Right lobe of liver (tissue), 6 donors: ENCODE measurements at regions not wholly inside any gene's neighbourhood (a gene's known extent, or its start where the extent isn't known, plus 50 kb on each side); places are given as distances from the start of the nearest gene placed in this dataset.

Source experiments
- ATAC-seq, 4 donors: fragments of 200-7000 bp; cut with Tn5 transposase; one replicate each; pipeline ENCODE4 v1.9.1; 2020; ENCODE audit warnings: mild to moderate bottlenecking in 4 of 4, moderate library complexity in 4 of 4
- DNase-seq, 3 donors: peaks; one replicate each; pipeline ENCODE4 v3.0.0-alpha.2; 2020
- H3K27ac ChIP-seq, 3 donors: fragments of 200-600 bp; one replicate each; pipeline ENCODE4 v1.8.0; 2022
- H3K27me3 ChIP-seq, 2 donors: fragments of 200-600 bp; one replicate each; pipeline ENCODE4 v1.8.0; 2022
- H3K36me3 ChIP-seq, 4 donors: fragments of 200-600 bp; sonication (generic) in 1 of 4; one replicate each; pipeline versions ENCODE4 v1.5.1 to v1.8.0; 2017 to 2022; ENCODE audit warnings: control low read depth in 1 of 4
- H3K4me1 ChIP-seq, 4 donors: fragments of 200-600 bp; sonication (generic) in 1 of 4; one replicate each; pipeline versions ENCODE4 v1.5.1 to v1.8.0; 2017 to 2022; ENCODE audit warnings: control low read depth in 1 of 4
- H3K4me3 ChIP-seq, 3 donors: fragments of 200-600 bp; one replicate each; pipeline ENCODE4 v1.8.0; 2022
- H3K9me3 ChIP-seq, 4 donors: fragments of 200-600 bp; sonication (generic) in 1 of 4; one replicate each; pipeline versions ENCODE4 v1.5.1 to v1.8.0; 2017 to 2022; ENCODE audit warnings: control low read depth in 1 of 4
- POLR2A ChIP-seq: fragments of 450-650 bp; IDR thresholded peaks from one replicate; pipeline ENCODE4 v1.6.1; 2017; ENCODE audit warnings: antibody characterized with exemption, mild to moderate bottlenecking
- WGBS: methylation state at CpG from one replicate; pipeline ENCODE4 v1.1.6; 2018; ENCODE audit warnings: low coverage, low lambda C conversion rate; ENCODE audit not compliant: insufficient coverage; ENCODE audit errors: missing lambda C conversion rate; 5-methylcytosine and 5-hydroxymethylcytosine counted together
- intact Hi-C, 2 donors: fragments of 100-400 bp; cut with DNase I; formaldehyde crosslinking; loops; one replicate each; pipeline versions ENCODE4 v1.11.2 to v1.14.1; 2022
- TF ChIP-seq, protein P1 (sequence below), 4 donors: fragments of 200-600 bp in 3 of 4; fragments of 450-650 bp in 1 of 4; IDR thresholded peaks; one replicate each; pipeline versions ENCODE4 v1.5.1 to v1.8.0; 2016 to 2022; ENCODE audit warnings: antibody characterized with exemption in 4 of 4, mild to moderate bottlenecking in 2 of 4
- donor health status: DM: no; HTN: yes; CAD: no.
- donor health status: DM: no; HTN: no; CAD: no.
- donor health status: DM: no; HTN: no; CAD: no.
- donor health status: DM: no; HTN: yes; CAD: no.
- donor health status: DM: no; HTN: yes; CAD: no.

GRCh38 chr6:113127786-113128419, 729.2 kb upstream of the MARCKS start:
- no peak overlapping the region for H3K27ac ChIP-seq
- ATAC-seq: no peak

GRCh38 chr6:113128661-113129060, 728.5 kb upstream of the MARCKS start:
- H3K36me3 ChIP-seq: no peaks in the 10 kb centered on the region
- no peaks in the 10 kb centered on the region for H3K4me1 ChIP-seq
- H3K4me3 ChIP-seq: no peak overlapping the region
- DNase-seq: no peak
- H3K27me3 ChIP-seq: no peaks in the 10 kb centered on the region
- no peak overlapping the region for H3K27ac ChIP-seq
- intact Hi-C loops: no loop called here
- ATAC-seq: no peak
- 37% methylated on average over 3 of the region's 3 CpGs for WGBS
- TF ChIP-seq POLR2A: no peak
- TF ChIP-seq, protein P1, sequence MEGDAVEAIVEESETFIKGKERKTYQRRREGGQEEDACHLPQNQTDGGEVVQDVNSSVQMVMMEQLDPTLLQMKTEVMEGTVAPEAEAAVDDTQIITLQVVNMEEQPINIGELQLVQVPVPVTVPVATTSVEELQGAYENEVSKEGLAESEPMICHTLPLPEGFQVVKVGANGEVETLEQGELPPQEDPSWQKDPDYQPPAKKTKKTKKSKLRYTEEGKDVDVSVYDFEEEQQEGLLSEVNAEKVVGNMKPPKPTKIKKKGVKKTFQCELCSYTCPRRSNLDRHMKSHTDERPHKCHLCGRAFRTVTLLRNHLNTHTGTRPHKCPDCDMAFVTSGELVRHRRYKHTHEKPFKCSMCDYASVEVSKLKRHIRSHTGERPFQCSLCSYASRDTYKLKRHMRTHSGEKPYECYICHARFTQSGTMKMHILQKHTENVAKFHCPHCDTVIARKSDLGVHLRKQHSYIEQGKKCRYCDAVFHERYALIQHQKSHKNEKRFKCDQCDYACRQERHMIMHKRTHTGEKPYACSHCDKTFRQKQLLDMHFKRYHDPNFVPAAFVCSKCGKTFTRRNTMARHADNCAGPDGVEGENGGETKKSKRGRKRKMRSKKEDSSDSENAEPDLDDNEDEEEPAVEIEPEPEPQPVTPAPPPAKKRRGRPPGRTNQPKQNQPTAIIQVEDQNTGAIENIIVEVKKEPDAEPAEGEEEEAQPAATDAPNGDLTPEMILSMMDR (IDR thresholded peaks at IDR 0.05): no peak
- no peaks in the 10 kb centered on the region for H3K9me3 ChIP-seq

More at GRCh38 chr6:113127786-113128419, 729.2 kb upstream of the MARCKS start:
- TF ChIP-seq, protein P1 (IDR thresholded peaks at IDR 0.05): no peak
- no peak for TF ChIP-seq POLR2A
- DNase-seq: no peak
- intact Hi-C loops: no loop called here
- no peaks in the 10 kb centered on the region for H3K9me3 ChIP-seq
- H3K27me3 ChIP-seq: no peaks in the 10 kb centered on the region
- H3K4me1 ChIP-seq: no peaks in the 10 kb centered on the region
- no peak overlapping the region for H3K4me3 ChIP-seq
- H3K36me3 ChIP-seq: no peaks in the 10 kb centered on the region
- 81% methylated on average over 5 of the region's 5 CpGs for WGBS

- intact Hi-C loops: no loop called here
- no peaks in the 10 kb centered on the region for H3K36me3 ChIP-seq
- TF ChIP-seq, protein P1 (IDR thresholded peaks at IDR 0.05): no peak
- TF ChIP-seq POLR2A: no peak
- H3K9me3 ChIP-seq: no peaks in the 10 kb centered on the region
- whole genome bisulfite sequencing: 62% methylated on average over 2 of the region's 2 CpGs
- no peak overlapping the region for H3K4me3 ChIP-seq
- H3K4me1 ChIP-seq: no peaks in the 10 kb centered on the region
- H3K27me3 ChIP-seq: no peaks in the 10 kb centered on the region
- DNase-seq (no peak), ATAC-seq (no peak)
- H3K27ac ChIP-seq: no peak overlapping the region
Measured at GRCh38 chr6:113129991-113130390, 727.2 kb upstream of the MARCKS start.

DNA sequence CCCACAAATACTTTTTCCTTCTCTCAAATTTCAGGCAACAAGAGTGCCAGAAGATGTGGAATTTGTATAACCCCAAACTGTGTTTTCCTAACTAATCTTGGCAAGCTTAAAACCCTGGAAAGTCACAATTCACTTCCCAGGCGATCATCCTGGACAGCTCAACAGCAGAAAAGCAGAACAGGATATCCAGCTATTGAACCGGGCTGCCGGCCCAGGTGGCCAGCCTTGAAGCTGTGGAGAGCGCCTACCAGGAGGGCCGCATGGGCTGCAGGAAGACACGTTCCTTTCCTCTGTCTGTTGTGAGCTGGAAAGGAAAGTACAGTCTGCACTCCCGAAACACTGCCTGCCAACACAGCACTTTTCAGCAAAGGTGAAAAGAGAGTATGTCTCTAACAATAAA, 719.7 kb upstream of the MARCKS start:
- intact Hi-C loops: no loop called here
- TF ChIP-seq POLR2A: no peak
- TF ChIP-seq, protein P1 (IDR thresholded peaks at IDR 0.05): no peak
- WGBS: 28% methylated on average over 7 of the region's 7 CpGs
- H3K4me3 ChIP-seq: no peak overlapping the region
- H3K36me3 ChIP-seq: no peaks in the 10 kb centered on the region
- no peaks in the 10 kb centered on the region for H3K27me3 ChIP-seq
- no peaks in the 10 kb centered on the region for H3K4me1 ChIP-seq
- DNase-seq (peak; percentile 46 to 58 (median 55)), ATAC-seq (peak; percentile 54 to 92 (median 83))
- H3K9me3 ChIP-seq: no peaks in the 10 kb centered on the region
- no peak overlapping the region for H3K27ac ChIP-seq
